GM18508 (cell line): ENCODE measurements at regions not wholly inside any gene's neighbourhood (a gene's known extent, or its start where the extent isn't known, plus 50 kb on each side); places are given as distances from the start of the nearest gene placed in this dataset.
A peak's percentile ranks its signal among the peaks of the same experiment; 100 is the strongest.
"Not testable (repeated sequence)": the region's sequence is repeated elsewhere in the genome, so short reads cannot be mapped to it uniquely, and the experiment has no call there.

Experiments
- ATAC-seq: cut with Tn5 transposase; IDR thresholded peaks from one replicate; pipeline ENCODE4 v1.9.1; 2021; ENCODE audit warnings: moderate number of reproducible peaks; ENCODE audit not compliant: insufficient read depth, unreplicated experiment

- no peak for ATAC-seq
These were observed 240.9 kb downstream of the CALCRL start for GRCh38 chr2:187207126-187207525.

- no peak for ATAC-seq
These were observed 241.6 kb downstream of the CALCRL start for GRCh38 chr2:187206471-187206870.

GRCh38 chr2:187206071-187206470 lies 242.0 kb downstream of the CALCRL start:
- ATAC-seq, result no peak

- ATAC-seq, result no peak
These were observed 249.9 kb downstream of the CALCRL start for GRCh38 chr2:187198136-187198535.

- ATAC-seq, result peak; percentile 91
These were observed 254.0 kb downstream of the CALCRL start for GRCh38 chr2:187194049-187194448.

- no peak for ATAC-seq
These were observed 259.0 kb downstream of the CALCRL start for GRCh38 chr2:187188783-187189631.

GRCh38 chr2:187187519-187187918 lies 260.5 kb downstream of the CALCRL start:
- ATAC-seq, result no peak

- ATAC-seq, result no peak
These were observed 267.5 kb downstream of the CALCRL start for GRCh38 chr2:187180529-187180928.

GRCh38 chr2:187178876-187179275 lies 269.2 kb downstream of the CALCRL start:
- not testable (repeated sequence) for ATAC-seq

- ATAC-seq, result no peak
These were observed 270.8 kb downstream of the CALCRL start for GRCh38 chr2:187177253-187177652.

GRCh38 chr2:187174582-187174981 lies 273.5 kb downstream of the CALCRL start:
- no peak for ATAC-seq

GRCh38 chr2:187171318-187171717 lies 276.7 kb downstream of the CALCRL start:
- peak; percentile 37 for ATAC-seq

- no peak for ATAC-seq
These were observed 278.2 kb downstream of the CALCRL start for GRCh38 chr2:187169864-187170263.

- peak; percentile 44 for ATAC-seq
These were observed 279.0 kb downstream of the CALCRL start for GRCh38 chr2:187168720-187169713.

- no peak for ATAC-seq
These were observed 280.6 kb downstream of the CALCRL start for GRCh38 chr2:187167491-187167890.

- ATAC-seq, result no peak
These were observed 282.0 kb downstream of the CALCRL start for GRCh38 chr2:187165936-187166610.

- ATAC-seq, result no peak
These were observed 289.6 kb downstream of the CALCRL start for GRCh38 chr2:187158452-187158851.

- ATAC-seq, result no peak
These were observed 291.0 kb downstream of the CALCRL start for GRCh38 chr2:187157046-187157445.

GRCh38 chr2:187155476-187155875 lies 292.6 kb downstream of the CALCRL start:
- ATAC-seq, result no peak

GRCh38 chr2:187150670-187151069 lies 297.4 kb downstream of the CALCRL start:
- ATAC-seq, result no peak
